Inferior parietal cortex (tissue), 1 donor: ENCODE measurements at regions not wholly inside any gene's neighbourhood (a gene's known extent, or its start where the extent isn't known, plus 50 kb on each side); places are given as distances from the start of the nearest gene placed in this dataset.

Experiments used
- DNase-seq: peaks from one replicate; pipeline ENCODE4 v3.0.0-alpha.2; 2016; ENCODE audit errors: extremely low spot score

DNA sequence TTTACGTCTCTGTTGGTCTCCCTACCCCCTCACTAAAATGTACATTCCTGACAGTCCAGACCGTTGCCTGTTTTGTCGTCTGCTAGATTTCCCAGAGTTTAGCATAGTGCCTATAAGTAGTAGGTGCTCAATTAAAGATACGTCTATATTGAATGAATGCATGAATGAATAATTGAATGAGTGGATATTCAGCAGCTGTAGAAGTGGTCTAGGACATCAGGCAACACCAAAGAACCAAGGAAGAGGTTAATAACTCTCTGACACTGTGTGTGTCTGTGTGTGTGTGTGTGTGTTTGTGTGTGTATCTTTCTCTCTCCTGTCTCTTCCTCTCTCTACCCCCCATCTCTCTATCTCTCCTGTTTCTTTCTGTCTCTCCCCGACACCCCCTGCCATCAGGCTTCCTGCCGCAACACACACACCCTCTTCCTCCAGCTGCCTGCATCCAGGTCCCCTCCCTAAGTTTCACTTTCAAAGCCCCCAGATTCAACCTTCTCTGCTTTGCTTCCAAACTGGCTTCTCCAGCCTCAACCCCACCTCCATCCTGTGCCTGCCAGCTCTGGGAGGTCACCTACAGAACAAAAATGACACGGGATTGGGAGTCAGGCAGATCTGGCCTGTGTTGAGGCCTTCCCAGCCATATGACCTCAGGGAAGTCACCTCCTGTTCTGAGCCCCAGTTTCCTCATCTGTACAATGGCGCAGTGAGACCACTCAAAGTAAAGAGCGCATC lies 119.9 kb upstream of the NCOR2 start:
- no peak for DNase-seq

DNA sequence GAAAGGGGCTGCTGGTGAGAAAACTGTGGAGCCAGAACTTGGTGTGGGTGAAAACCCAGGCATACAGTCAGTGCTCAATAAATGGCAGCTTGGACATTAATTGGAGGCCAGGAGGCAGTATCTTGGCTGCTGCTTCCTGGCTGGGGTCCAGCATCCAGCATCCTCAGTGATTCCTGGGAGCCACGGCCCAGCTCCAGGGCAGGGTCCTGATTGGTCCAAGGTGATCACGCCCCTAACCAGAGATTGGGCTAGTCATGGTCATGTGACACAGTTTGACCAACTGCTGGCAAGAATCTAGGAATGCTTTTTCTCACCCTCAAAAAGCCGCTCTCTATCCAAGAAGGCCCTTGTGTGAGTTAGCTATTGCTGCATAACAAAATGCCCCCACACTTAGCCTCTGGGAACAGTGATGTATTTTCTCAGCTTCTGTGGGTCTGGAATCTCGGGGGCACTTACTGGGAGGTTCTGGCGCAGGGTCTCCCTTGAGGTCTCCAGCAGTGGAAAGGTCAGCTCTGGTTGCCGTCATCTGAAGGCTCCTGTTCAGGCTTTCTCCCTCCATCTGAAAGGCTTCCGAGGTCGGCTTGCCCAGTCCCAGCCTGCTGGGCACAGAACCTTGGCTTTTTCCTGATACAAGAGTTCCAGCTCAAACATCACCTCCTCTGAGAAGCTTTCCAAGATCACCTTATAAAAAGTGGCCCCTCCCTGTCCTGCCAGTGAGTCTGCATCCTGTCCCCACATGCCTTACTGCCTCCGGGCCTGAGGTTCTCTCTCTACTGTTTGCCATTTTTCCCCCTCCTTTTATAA lies 119.2 kb upstream of the NCOR2 start:
- no peak for DNase-seq

DNA sequence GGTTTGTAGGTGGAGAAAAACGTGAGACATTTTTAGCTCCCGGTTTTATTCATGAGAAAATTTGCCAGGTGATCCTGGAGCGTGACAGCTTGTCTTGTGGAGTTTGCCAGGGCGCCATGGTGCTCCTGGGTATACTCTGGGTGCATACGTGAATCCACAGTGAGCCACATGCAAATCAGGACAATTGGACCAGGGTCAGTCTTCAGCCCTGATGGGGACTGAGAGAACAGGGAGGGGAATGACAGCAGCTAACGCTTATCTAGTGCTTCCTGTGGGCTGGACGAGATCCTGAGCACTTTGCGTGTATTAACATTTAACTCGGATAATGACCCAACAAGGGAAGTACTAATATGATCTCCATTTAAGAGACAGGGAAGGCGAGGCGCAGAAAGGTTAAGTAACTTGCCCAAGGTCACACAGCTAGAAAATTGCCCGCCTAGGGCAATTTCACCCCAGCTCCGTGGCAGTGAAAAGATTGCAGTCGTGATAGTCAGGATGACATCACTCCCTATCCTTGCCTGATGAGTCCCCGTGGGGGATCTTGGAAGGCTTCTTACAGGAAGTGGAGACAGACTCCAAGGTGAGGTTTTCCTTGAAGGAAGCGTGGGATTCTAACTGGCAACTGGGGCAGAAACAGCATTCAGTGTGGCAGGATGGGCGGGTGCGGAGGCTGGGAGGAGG lies 118.4 kb upstream of the NCOR2 start:
- DNase-seq: no peak

DNA sequence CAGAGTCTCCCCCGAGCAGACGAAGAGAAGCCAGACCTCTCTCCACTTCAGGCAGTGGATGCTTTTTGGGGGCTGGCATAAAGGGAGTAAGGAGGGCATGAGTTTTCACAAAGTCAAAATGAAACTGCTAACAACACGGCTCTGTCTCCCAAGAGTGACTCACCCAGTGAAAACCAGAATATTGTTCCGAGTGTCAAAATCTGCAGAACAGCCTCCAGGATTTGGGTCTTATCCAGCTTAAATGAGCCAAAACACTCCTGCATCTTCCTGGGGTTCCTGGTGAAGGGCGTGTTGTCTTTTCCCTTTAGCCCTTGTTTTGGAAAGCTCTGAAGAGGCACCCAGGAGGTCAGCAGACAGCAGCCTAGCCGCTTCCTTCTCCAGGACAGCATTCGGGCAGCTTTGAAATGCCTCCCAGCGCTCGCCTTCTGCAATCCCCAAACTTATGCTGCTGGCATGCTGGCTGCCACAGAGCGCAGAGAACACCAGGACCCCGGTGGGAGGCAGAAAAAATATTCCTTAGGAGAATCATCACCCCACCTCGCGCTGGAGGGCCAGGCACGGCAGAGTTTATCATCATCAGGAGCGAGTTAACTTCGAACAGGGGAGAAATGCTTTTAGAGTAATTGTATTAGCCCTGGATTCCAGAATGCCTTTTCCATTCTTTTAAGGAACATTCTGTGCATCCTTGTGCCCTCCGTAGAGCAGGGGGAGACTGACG lies 117.7 kb upstream of the NCOR2 start:
- DNase-seq: no peak

DNA sequence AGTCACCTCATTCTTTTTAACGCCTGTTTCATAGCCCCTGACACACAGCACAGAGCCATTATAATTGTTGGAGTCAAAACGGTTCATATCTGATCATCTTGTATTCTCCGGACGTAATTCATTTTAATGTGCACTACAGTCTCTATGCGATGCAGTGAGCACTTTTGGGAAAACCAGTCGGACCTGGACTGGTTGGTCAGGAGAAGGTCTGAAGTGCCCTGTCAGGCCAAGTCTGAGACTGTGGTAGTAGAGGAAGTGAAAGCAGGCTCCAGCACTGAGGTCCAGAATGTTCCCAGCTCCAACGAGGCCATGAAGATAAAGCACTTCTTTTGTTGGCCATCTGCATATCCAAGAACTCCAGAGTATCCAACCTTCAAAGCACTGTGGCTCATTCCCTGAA lies 117.1 kb upstream of the NCOR2 start:
- no peak for DNase-seq

DNA sequence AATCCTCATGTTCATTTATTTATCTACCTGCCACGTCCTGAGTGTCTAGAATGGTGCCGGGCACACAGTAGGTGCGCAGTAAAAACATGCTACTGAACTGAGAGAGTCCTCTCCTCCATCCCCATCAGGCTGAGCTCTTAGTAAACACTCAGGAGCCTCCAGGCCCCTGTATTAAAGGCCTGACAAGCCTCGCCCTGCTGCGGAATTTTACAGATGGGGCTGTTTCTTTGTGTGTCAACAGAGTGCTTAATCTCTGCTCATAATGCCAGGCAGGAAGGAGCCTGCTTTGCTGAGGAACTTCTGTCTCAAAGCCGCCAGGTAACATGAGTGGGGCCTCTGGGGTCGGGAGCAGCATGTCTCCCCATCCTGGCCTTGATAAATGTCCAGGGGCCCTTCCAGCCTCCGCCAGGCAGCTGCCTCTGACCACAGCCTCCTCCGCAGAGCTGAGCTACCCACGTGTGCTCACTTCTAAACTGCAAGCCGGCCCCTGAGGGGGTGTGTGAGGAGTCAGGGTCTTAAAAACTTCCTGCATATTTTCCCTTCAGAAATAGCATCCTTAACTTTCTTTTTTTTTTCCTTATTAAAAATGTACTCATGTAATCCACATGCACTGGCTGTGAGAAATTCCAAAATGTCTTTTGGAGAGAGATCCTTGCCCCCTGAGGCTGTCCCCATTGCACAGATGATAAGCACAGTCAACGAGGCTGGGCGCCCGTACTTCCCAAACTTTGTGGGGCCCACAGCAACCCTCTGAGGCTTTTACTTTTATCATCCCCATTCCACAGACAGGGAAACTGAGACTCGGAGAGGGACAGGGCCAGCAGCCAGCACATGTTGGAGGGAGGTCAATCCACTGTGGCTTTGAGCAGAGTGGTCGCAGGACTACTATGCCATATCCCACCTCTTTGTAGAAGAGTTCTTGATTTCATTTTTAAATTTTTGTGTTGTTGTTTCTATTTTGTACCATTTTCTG lies 116.0 kb upstream of the NCOR2 start:
- DNase-seq: no peak

DNA sequence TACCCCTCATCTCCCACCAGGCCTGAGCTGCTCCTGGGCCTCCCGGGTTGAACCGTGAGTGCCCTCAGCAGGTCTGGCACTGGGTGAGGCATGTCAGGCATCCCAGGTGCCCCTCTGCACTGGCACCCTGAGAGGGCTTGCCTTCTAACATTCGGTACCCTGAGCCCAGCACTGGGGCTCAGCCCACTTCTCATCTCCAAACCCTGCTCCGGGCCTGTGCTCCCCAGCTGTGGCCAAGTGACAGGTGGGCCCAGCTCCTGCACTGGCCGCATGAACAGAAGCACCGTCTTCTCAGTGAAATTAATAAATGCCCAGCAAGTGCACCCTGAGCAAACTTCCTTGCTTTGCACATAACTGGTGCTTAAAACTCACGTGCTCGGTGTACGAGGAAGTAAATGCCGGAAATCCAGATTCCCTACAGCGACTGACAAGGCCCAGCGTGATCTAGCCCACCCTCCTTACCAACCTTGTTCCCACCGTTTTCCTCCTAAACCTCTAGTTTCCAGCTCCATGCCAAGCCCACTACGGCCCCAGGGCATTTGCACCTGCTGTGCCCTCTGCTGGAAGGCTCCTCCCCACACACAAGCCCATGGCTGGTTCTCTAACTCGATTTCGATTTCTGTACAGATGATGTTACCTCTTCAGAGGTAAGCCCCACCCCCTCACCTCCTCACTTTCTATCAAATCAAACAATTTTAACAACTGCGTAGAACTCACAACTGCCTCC lies 115.2 kb upstream of the NCOR2 start:
- DNase-seq: no peak

DNA sequence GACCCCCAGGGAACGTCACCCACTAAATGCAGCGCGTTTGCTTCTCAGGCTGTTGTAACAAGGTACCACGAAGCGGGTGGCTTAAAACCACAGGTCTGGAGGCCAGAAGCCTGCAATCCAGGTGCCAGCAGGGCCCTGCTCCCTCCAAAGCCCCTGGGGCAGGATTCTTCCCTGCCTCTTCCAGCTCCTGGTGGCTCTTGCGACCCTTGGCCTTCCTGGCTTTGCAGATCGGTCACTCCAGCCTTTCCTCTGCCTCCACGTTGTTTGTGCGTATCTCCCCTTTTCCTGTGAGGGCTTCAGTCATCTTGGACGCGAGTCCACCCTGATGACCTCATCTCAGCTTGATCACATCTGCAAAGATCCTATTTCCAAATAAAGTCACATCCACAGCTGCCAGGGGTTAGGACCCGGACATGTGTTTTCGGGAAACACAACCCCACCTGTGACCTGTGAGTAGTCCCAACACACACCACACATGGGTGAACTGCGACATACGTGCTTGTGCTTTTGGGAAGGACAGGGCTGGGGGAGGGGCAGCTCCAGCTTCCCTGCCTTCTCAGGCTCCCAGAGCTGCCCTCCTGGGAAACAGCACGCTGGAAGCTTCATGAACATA lies 114.5 kb upstream of the NCOR2 start:
- DNase-seq: no peak

DNA sequence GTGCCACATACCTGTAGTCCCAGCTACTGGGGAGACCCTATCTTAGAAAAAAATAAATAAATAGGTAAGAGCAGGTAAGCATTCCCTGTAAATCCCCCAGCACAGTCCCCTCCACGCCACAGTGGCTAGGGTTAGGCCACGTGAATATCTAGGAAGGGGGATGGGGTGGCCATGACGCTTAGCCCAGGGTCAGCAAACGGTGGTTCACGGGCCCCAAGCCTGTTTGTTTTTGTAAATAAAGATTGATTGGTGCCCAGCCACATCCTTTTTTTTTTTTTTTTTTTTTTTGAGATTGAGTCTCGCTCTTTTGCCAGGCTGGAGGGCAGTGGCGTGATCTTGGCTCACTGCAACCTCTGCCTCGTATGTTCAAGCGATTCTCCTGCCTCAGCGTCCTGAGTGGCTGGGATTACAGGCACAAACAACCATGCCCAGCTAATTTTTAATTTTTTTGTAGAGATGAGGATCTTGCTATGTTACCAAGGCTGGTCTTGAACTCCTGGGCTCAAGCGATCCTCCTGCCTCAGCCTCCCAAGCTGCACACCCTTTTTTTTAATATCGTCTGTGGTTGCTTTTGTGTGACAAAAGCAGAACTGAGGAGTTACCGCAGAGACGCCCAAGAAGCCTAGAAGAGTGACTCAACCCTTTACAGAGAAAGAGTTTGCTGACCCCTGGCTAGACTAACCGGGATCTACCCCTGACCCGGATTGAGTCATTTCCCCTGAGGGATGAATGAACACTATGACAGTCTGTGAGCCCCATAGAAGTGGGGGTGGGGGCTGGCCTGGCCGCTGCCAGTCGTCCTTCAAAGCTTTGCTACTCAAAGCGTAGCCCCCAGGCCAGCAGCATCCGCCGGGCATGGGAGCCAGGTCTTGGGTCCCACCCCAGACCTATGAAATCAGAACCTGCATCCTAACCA lies 113.7 kb upstream of the NCOR2 start:
- no peak for DNase-seq

DNA sequence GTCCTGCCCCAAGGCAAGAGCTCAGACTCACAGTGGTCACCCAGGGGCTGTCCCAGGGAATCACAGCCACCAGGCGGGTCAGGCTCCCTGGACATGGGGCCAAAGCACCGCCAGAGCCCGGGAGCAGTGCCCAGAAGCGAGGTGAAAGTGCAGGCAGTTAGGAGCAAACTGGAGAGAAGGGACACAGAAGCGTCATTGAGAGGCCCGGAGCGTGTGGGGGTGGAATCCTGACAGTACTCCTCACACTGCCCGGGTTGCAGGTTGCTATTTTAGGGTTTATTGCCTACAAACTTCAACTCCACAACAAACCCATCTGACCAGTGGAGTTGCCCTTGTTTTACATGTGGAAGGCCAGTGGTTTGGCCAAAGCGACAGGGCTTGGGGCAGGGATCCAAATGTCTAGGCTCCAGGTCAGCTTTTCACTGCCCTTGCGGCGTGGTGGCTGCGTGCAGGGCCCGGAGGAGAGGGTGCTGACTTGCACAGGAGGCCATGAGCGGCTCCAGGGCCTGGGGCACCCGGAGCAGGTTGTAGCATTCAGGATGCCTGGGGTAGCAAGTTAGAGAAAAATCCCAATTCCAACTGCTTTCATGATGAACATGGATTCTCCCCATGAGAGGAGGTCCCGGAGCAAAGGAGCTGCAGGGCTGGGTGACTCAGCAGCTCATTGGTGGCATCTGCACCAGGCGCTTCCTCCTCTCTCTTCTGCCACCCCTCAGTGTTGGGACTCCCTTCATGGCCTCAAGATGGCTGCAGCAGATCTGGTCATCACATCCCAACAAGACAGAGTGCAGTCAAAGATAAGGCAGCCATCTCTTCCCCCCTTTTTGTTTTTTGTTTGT lies 112.3 kb upstream of the NCOR2 start:
- no peak for DNase-seq

DNA sequence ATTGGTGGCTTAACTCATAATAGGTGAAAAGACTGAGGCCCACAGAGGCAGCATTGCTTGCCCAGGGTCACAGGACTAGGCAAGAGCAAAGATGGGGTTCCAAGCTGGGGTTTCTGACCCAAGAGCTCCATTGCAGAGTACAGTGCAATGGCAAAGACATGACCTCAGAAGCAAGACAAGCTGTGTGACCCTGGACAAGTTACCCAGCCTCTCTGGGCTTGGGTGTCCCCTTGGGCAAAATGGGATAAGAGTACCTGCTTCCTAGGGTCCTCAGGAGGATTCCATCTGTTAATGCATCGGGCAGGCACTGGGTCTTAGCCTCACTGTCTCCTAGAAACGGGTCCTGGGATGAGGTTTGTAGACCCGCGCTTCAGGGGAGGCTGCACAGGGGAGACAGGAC lies 111.6 kb upstream of the NCOR2 start:
- DNase-seq: no peak

DNA sequence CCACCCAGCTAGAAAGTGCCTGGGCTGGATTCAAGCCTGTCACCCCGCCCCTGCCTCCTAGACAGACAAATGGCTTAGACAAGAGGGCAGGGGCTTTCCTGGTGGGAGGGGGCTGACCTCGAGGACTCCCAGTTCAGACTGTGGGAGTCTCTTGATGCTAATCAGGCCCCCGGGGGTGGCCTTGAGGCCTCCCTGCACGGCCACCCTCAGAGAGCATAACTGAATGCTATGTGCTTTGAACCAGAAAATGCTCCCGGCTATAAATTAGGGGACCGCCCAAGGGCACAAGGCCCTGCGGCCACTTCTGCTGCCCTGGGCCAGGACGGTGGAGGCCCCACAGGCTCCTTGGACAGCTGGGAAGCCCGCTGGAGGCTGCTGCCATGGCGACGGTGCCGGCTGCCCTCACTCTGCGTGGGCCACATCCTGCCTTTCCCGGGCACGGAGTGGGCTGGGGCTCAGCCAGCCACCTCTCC lies 111.0 kb upstream of the NCOR2 start:
- DNase-seq: no peak

DNA sequence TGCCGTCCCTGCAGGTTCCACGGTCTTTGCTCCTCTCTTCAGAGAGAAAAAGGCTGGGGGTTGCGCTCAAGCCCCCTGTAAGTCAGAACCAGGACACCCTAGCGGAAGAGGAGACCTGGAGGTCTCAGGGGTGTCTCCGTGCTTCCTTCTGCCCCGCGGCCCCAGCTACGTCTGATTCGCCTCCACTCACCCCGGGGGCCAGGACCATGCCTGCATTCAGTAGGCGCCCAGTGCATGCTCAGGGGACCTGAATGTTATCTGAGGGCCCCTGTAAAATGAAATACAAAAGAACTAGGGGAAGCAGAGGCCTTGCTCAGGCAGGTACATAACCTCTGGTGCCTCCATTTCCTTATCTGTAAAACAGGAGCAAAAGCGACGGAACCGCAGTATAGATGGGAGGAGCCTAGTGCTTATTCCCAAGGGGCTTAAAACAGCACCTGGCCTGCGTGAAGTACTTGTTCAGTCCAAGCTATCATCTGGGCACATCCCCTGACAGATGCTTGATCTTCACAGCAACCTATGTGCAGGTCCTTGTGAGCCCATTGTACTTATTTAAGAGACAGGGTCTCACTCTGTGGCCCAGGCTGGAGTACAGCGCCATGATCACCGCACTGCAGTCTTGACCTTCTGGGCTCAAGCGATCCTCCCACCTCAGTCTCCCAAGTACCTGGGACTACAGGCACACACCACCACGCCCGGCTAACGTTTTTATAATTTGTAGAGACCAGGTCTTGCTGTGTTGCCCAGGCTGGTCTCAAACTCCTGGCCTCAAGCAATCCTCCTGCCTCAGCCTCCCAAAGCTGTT lies 110.3 kb upstream of the NCOR2 start:
- DNase-seq: no peak

DNA sequence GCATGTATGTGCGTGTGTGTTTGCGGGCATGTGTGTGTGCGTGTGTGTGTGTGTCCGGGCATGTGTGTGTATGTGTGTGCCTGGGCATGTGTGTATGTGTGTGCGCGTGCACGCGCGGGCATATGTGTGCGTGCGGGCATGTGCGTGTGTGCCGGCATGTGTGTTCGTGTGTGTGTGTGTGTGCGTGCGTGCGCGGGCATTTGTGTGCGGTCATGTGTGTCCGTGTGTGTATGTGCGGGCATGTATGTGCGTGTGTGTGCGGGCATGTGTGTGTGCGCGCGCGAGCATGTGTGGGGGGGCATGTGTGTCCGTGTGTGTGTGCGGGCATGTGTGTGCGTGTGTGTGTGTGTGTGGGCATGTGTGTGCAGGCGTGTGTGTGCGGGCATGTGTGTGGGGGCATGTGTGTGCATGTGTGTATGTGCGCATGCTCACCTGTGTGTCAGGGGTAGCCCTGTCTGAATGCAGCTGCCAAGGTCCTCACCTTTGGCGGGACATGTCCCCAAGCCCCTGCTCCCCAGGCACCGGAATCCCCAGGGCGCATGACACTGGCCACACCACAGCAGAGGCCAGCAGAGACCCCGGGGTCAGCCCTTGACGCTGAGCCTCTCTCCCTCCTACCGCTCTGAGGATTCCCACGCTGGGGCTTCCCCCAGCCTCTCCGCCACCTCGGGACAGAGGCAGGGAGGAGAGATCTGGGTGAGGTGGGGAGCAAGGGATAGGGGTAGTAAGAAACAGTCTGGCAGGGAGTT lies 109.5 kb upstream of the NCOR2 start:
- no peak for DNase-seq

DNA sequence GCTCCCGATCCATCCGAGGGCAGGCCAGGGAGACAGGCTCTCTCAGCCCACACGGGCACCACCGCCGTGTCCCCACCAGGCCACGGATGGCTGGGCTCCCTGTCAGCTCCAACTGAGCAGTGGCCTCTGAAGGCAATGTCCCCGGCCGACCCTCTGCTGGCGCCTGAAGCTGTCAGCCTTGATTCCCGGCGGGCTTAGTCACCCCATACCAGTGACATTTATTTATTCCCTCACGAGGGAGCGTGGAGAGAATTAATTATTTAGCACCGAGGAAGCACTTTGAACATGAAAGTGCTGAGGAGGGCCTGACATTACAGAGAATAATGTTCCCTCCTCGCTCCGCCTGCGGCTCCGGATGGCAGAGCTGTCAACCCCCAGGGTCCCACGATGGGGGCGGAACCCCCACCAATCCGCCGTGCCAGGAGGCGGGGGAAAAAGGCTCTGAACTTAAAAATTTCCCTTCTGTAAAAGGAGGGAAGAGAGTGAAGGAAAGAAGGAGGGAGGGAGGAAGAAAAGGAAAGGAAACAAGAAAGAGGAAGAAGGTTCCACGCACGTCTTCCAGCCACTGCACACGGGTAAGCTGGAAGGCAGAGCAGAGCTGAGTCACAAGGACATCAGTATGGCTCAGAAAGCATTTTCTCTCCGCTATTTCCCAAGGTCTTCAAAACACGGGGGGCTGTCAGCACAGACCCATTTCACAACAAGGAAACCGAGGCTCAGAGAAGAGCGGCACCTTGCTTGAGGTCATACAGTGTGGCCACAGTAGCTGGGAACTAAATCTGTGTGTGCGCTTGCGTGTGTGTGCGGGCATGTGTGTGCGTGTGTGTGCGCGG lies 108.7 kb upstream of the NCOR2 start:
- DNase-seq: no peak
